Mesenchymal stem cell (in vitro differentiated cells and primary cell): ENCODE measurements at regions not wholly inside any gene's neighbourhood (a gene's known extent, or its start where the extent isn't known, plus 50 kb on each side); places are given as distances from the start of the nearest gene placed in this dataset.

Experiments used
- DNase-seq: peaks from one replicate; pipeline ENCODE4 v3.0.0-alpha.2; 2013
- H2AFZ ChIP-seq: one replicate; pipeline ENCODE4 v1.6.1; 2013; ENCODE audit warnings: low read depth, mild to moderate bottlenecking, control low read depth, inconsistent platforms, low read length, moderate library complexity
- H2AK5ac ChIP-seq: 2 replicates; pipeline ENCODE4 v1.6.1; 2013; ENCODE audit warnings: low read length, moderate library complexity, mild to moderate bottlenecking, inconsistent platforms; ENCODE audit not compliant: severe bottlenecking
- H2BK120ac ChIP-seq: one replicate; pipeline ENCODE4 v1.6.1; 2013; ENCODE audit warnings: low read depth, mild to moderate bottlenecking, inconsistent platforms, low read length, moderate library complexity
- H2BK12ac ChIP-seq, 2 experiments: one replicate each; pipeline ENCODE4 v1.6.1; 2013; ENCODE audit warnings: inconsistent platforms in 2 of 2, low read length in 2 of 2, mild to moderate bottlenecking in 2 of 2, moderate library complexity in 2 of 2, control low read depth in 1 of 2
- H2BK15ac ChIP-seq: one replicate; pipeline ENCODE4 v1.6.1; 2013; ENCODE audit warnings: mild to moderate bottlenecking, low read depth, inconsistent platforms; ENCODE audit not compliant: poor library complexity, severe bottlenecking
- H2BK5ac ChIP-seq: 2 replicates; pipeline ENCODE4 v1.6.1; 2013; ENCODE audit warnings: low read depth, mild to moderate bottlenecking, low read length, control low read depth, inconsistent platforms; ENCODE audit not compliant: poor library complexity, severe bottlenecking
- H3K14ac ChIP-seq, 2 experiments: one replicate each; pipeline ENCODE4 v1.6.1; 2013; ENCODE audit warnings: inconsistent platforms in 2 of 2, low read length in 2 of 2, control low read depth in 1 of 2, mild to moderate bottlenecking in 1 of 2, moderate library complexity in 1 of 2
- H3K18ac ChIP-seq, 2 experiments: one replicate each; pipeline ENCODE4 v1.6.1; 2013; ENCODE audit warnings: inconsistent platforms in 2 of 2, low read length in 2 of 2, control low read depth in 1 of 2, low read depth in 1 of 2, mild to moderate bottlenecking in 1 of 2
- H3K23ac ChIP-seq, 2 experiments: one replicate each; pipeline ENCODE4 v1.6.1; 2013; ENCODE audit warnings: inconsistent platforms in 2 of 2, low read length in 2 of 2, mild to moderate bottlenecking in 2 of 2, moderate library complexity in 2 of 2, control low read depth in 1 of 2
- H3K27ac ChIP-seq: 2 replicates; pipeline ENCODE4 v1.5.1; 2013; ENCODE audit warnings: mild to moderate bottlenecking, moderate library complexity, low read length, control low read depth, inconsistent platforms; ENCODE audit not compliant: poor library complexity, severe bottlenecking
- H3K27me3 ChIP-seq, 2 experiments: 2 replicates each; pipeline versions ENCODE4 v1.6.1 to v1.7.0; 2013; ENCODE audit warnings: low read length in 2 of 2, mild to moderate bottlenecking in 2 of 2, moderate library complexity in 2 of 2, control low read depth in 1 of 2, inconsistent platforms in 1 of 2; ENCODE audit not compliant: control insufficient read depth in 1 of 2, insufficient read depth in 1 of 2
- H3K36me3 ChIP-seq, 2 experiments: 2 replicates each; pipeline versions ENCODE4 v1.6.1 to v1.7.0; 2013; ENCODE audit warnings: low read length in 2 of 2, control low read depth in 1 of 2, inconsistent platforms in 1 of 2, low read depth in 1 of 2, mild to moderate bottlenecking in 1 of 2; ENCODE audit not compliant: insufficient read depth in 2 of 2, control insufficient read depth in 1 of 2
- H3K4ac ChIP-seq, 2 experiments: one replicate each; pipeline ENCODE4 v1.6.1; 2013; ENCODE audit warnings: inconsistent platforms in 2 of 2, low read length in 2 of 2, mild to moderate bottlenecking in 2 of 2, moderate library complexity in 2 of 2, control low read depth in 1 of 2, low read depth in 1 of 2
- H3K4me1 ChIP-seq: 2 replicates; pipeline ENCODE4 v1.6.1; 2013; ENCODE audit warnings: low read depth, low read length, control low read depth; ENCODE audit not compliant: control insufficient read depth, insufficient read depth
- H3K4me2 ChIP-seq: 2 replicates; pipeline ENCODE4 v1.6.1; 2013; ENCODE audit warnings: low read length, mild to moderate bottlenecking, inconsistent platforms; ENCODE audit not compliant: poor library complexity, severe bottlenecking
- H3K4me3 ChIP-seq, 2 experiments: 2 replicates each; pipeline versions ENCODE4 v1.5.1 to v1.7.0; 2013; ENCODE audit warnings: low read length in 2 of 2, mild to moderate bottlenecking in 2 of 2, control low read depth in 1 of 2, low read depth in 1 of 2; ENCODE audit not compliant: insufficient read depth in 1 of 2
- H3K79me1 ChIP-seq: replicated peaks from 2 replicates; pipeline ENCODE4 v1.6.1; 2013; ENCODE audit warnings: mild to moderate bottlenecking, control low read depth, low read length, inconsistent platforms; ENCODE audit not compliant: poor library complexity, severe bottlenecking
- H3K9ac ChIP-seq: 2 replicates; pipeline ENCODE4 v1.7.0; 2013; ENCODE audit warnings: mild to moderate bottlenecking, low read length, moderate library complexity
- H3K9me3 ChIP-seq: 2 replicates; pipeline ENCODE4 v1.7.0; 2013; ENCODE audit warnings: mild to moderate bottlenecking, low read length; ENCODE audit not compliant: control insufficient read depth
- H4K8ac ChIP-seq: one replicate; pipeline ENCODE4 v1.6.1; 2013; ENCODE audit warnings: inconsistent platforms, mild to moderate bottlenecking, low read length, moderate library complexity
- H4K91ac ChIP-seq: one replicate; pipeline ENCODE4 v1.6.1; 2013; ENCODE audit warnings: mild to moderate bottlenecking, low read length, inconsistent platforms
- WGBS: methylation state at CpG from one replicate; pipeline ENCODE4 v1.1.7; 2013; ENCODE audit warnings: mixed read lengths; 5-methylcytosine and 5-hydroxymethylcytosine counted together

DNA sequence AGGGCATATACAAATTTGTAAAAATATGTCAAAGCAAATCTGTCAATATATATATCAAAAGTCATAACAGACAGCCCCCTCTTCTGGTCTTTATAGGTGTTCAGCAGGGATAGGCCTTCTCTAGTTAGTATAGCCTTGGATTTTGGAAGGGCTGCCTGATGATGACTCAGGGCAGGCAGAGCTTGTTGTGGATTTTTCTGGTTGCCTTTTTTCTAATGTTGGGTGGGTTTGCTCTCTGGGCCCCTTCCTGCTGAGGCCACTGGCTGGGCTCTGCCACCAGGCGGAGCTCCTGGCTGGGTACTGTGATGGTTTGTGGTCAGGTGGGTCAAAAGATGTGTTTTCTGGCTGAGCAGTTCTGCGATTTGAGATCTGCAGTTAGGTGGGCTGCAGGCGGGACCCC is 294.2 kb downstream of the GRIA2 start:
- no peak for DNase-seq
- Histone ChIP-seq H2BK12ac (no peak overlapping the region), H3K4me2 (no peak overlapping the region), H3K27me3 (no peaks in the 10 kb centered on the region), H3K4ac (no peak overlapping the region), H3K36me3 (no peaks in the 10 kb centered on the region), H2BK15ac (no peak overlapping the region), H3K23ac (no peak overlapping the region), H2AK5ac (no peak overlapping the region), H2AFZ (no peak overlapping the region), H2BK120ac (no peak overlapping the region), H3K4me1 (no peaks in the 10 kb centered on the region), H4K91ac (no peak overlapping the region), H3K18ac (no peak overlapping the region), H4K8ac (no peak overlapping the region), H3K27ac (no peak overlapping the region), H3K14ac (no peak overlapping the region), H2BK5ac (no peak overlapping the region), H3K79me1 (no peaks in the 10 kb centered on the region), H3K9ac (no peak overlapping the region), H3K9me3 (no peaks in the 10 kb centered on the region), H3K4me3 (no peak overlapping the region)
- 54% methylated on average over 3 of the region's 3 CpGs for WGBS

DNA sequence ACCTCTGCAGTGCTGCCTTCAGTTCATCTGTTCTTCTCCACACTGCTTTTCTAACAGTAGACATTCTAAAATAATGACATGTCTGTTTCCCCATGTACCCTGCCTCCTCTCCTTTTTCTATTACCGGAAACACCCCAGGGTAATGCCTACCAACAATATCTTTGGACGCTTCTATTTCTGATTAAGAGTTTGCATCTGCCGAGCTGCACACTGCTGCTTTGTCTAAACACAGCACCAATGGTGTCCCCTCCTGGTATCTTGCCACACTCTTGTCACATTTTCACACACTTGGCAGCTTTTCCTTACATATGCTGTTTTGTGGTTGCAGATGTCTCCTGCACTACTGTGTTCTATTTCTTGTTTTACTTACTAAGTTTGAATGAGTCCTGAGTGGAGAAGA is 288.8 kb downstream of the GRIA2 start:
- no peak overlapping the region for H3K23ac ChIP-seq
- DNase-seq, result no peak
- 92% methylated on average over 3 of the region's 3 CpGs for WGBS
- no peak overlapping the region for H2AFZ ChIP-seq
- no peak overlapping the region for H3K18ac ChIP-seq
- H2BK12ac ChIP-seq, result no peak overlapping the region
- no peak overlapping the region for H2BK120ac ChIP-seq
- H3K27ac ChIP-seq, result no peak overlapping the region
- no peak overlapping the region for H2BK15ac ChIP-seq
- no peaks in the 10 kb centered on the region for H3K4me1 ChIP-seq
- H3K9me3 ChIP-seq, result no peaks in the 10 kb centered on the region
- H2BK5ac ChIP-seq, result no peak overlapping the region
- no peak overlapping the region for H2AK5ac ChIP-seq
- no peaks in the 10 kb centered on the region for H3K36me3 ChIP-seq
- no peaks in the 10 kb centered on the region for H3K79me1 ChIP-seq
- H4K91ac ChIP-seq, result no peak overlapping the region
- H3K9ac ChIP-seq, result no peak overlapping the region
- H3K27me3 ChIP-seq, result no peaks in the 10 kb centered on the region
- no peak overlapping the region for H3K14ac ChIP-seq
- no peak overlapping the region for H3K4me3 ChIP-seq
- H3K4ac ChIP-seq, result no peak overlapping the region
- H3K4me2 ChIP-seq, result no peak overlapping the region
- no peak overlapping the region for H4K8ac ChIP-seq

DNA sequence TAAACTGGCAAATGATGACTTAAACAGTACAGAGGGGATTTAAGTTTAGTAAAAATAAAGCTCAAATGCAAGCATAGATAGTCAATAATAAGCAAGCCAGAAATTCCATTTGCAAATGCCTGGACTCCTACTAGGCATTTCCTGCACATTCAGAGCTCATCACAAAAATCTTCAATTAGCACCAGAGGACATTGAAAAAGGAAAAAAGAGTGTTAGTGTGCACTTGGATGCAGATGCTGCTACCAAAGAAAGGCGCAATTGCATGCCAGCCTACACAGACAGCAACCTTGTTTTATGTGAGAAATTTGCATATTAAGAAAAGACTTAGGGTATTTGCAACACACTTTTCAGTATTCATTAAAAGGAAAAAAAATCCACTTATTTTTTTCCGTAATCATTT is 282.1 kb downstream of the GRIA2 start:
- no peaks in the 10 kb centered on the region for H3K79me1 ChIP-seq
- no peak overlapping the region for H3K27ac ChIP-seq
- H2AK5ac ChIP-seq, result no peak overlapping the region
- no peak overlapping the region for H3K14ac ChIP-seq
- DNase-seq, result no peak
- no CpG with 5 or more reads among the region's 2 CpGs for WGBS
- H3K36me3 ChIP-seq, result no peaks in the 10 kb centered on the region
- H4K8ac ChIP-seq, result no peak overlapping the region
- H3K18ac ChIP-seq, result no peak overlapping the region
- H3K4ac ChIP-seq, result no peak overlapping the region
- H4K91ac ChIP-seq, result no peak overlapping the region
- H2BK15ac ChIP-seq, result no peak overlapping the region
- no peak overlapping the region for H3K9ac ChIP-seq
- no peaks in the 10 kb centered on the region for H3K27me3 ChIP-seq
- H2BK5ac ChIP-seq, result no peak overlapping the region
- H3K4me3 ChIP-seq, result no peak overlapping the region
- H2AFZ ChIP-seq, result no peak overlapping the region
- no peak overlapping the region for H3K23ac ChIP-seq
- no peak overlapping the region for H3K4me2 ChIP-seq
- H2BK12ac ChIP-seq, result no peak overlapping the region
- H3K9me3 ChIP-seq, result peaks cover 3% of the 10 kb centered on the region
- H3K4me1 ChIP-seq, result no peaks in the 10 kb centered on the region
- no peak overlapping the region for H2BK120ac ChIP-seq

DNA sequence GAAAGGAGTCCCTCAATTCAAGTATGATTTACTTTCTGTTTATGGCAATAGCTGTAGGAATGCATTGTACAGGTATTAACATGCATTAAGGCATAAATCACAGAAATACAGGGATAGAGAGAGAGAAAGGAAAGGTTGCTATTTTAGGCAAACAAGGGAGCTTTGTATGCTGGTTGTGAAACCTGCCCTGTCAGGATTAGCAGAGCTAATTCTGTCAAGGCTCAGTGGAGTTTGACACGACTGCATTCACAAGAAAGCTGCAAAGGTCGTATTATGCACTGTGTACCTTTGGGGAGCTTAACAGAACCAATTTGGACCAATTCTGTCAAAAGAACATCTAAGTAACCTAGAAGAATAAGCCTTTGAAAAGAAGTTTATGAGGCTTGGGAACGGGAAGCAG is 239.3 kb downstream of the GRIA2 start:
- no peak for DNase-seq
- Histone ChIP-seq H3K36me3 (no peaks in the 10 kb centered on the region), H3K14ac (no peak overlapping the region), H3K79me1 (no peaks in the 10 kb centered on the region), H2AK5ac (no peak overlapping the region), H3K4me1 (no peaks in the 10 kb centered on the region), H3K9ac (no peak overlapping the region), H3K27me3 (no peaks in the 10 kb centered on the region), H3K18ac (no peak overlapping the region), H2BK15ac (no peak overlapping the region), H2BK12ac (no peak overlapping the region), H4K91ac (no peak overlapping the region), H3K4ac (no peak overlapping the region), H4K8ac (no peak overlapping the region), H3K9me3 (peaks cover 1% of the 10 kb centered on the region), H3K4me2 (no peak overlapping the region), H3K23ac (no peak overlapping the region), H2BK120ac (no peak overlapping the region), H3K4me3 (no peak overlapping the region), H2BK5ac (no peak overlapping the region), H2AFZ (no peak overlapping the region), H3K27ac (no peak overlapping the region)
- 46% methylated on average over 2 of the region's 3 CpGs for WGBS
